SJCRH30 (cell line): ENCODE measurements at regions not wholly inside any gene's neighbourhood (a gene's known extent, or its start where the extent isn't known, plus 50 kb on each side); places are given as distances from the start of the nearest gene placed in this dataset.
"Not testable (repeated sequence)": the region's sequence is repeated elsewhere in the genome, so short reads cannot be mapped to it uniquely, and the experiment has no call there.

ENCODE experiments used
- DNase-seq, 2 experiments: peaks; one replicate each; pipeline ENCODE4 v3.0.0-alpha.2; 2015 to 2020
- H3K27ac ChIP-seq: fragments of 250-450 bp; sonication (Bioruptor Pico); 2 replicates; pipeline ENCODE4 v1.5.1; 2020; ENCODE audit warnings: mild to moderate bottlenecking, moderate library complexity
- H3K27me3 ChIP-seq: fragments of 250-450 bp; sonication (Bioruptor Pico); 2 replicates; pipeline ENCODE4 v1.5.1; 2020; ENCODE audit warnings: mild to moderate bottlenecking, moderate library complexity
- H3K36me3 ChIP-seq: fragments of 250-450 bp; sonication (Bioruptor Pico); 2 replicates; pipeline ENCODE4 v1.5.1; 2020; ENCODE audit warnings: mild to moderate bottlenecking, moderate library complexity
- H3K4me1 ChIP-seq: fragments of 250-450 bp; sonication (Bioruptor Pico); 2 replicates; pipeline ENCODE4 v1.5.1; 2020; ENCODE audit warnings: mild to moderate bottlenecking, moderate library complexity
- H3K4me3 ChIP-seq: fragments of 250-450 bp; sonication (Bioruptor Pico); 2 replicates; pipeline ENCODE4 v1.5.1; 2020; ENCODE audit warnings: mild to moderate bottlenecking, moderate library complexity
- H3K9me3 ChIP-seq: fragments of 250-450 bp; sonication (Bioruptor Pico); replicated peaks from 2 replicates; pipeline ENCODE4 v1.5.1; 2020; ENCODE audit warnings: mild to moderate bottlenecking, moderate library complexity

- H3K4me1 ChIP-seq, DNase-seq, H3K27me3 ChIP-seq, H3K27ac ChIP-seq, H3K4me3 ChIP-seq, H3K36me3 ChIP-seq, H3K9me3 ChIP-seq: not testable (repeated sequence)
These were observed 84.3 kb upstream of the FANCL start for GRCh38 chr2:58325296-58325895.

- no peak for DNase-seq
These were observed 78.4 kb upstream of the FANCL start for GRCh38 chr2:58319481-58319880.

GRCh38 chr2:58318949-58319348 lies 77.8 kb upstream of the FANCL start:
- H3K27ac ChIP-seq, H3K36me3 ChIP-seq, H3K9me3 ChIP-seq, H3K4me3 ChIP-seq, H3K4me1 ChIP-seq, DNase-seq, H3K27me3 ChIP-seq: not testable (repeated sequence)

More at GRCh38 chr2:58319481-58319880, 78.4 kb upstream of the FANCL start:
- H3K27ac ChIP-seq, result no peak overlapping the region
- H3K36me3 ChIP-seq, result no peaks in the 10 kb centered on the region
- no peaks in the 10 kb centered on the region for H3K4me1 ChIP-seq
- peaks cover 6% of the 10 kb centered on the region; the same call in 1 of the 2 replicates for H3K27me3 ChIP-seq
- no peaks in the 10 kb centered on the region for H3K9me3 ChIP-seq
- H3K4me3 ChIP-seq, result no peak overlapping the region

- DNase-seq, result peak in 1 of 2 experiments; percentile 15
- Histone ChIP-seq H3K36me3 (no peaks in the 10 kb centered on the region), H3K4me3 (no peak overlapping the region), H3K4me1 (no peaks in the 10 kb centered on the region), H3K9me3 (no peaks in the 10 kb centered on the region), H3K27me3 (no peaks in the 10 kb centered on the region), H3K27ac (no peak overlapping the region)
These were observed 72.8 kb upstream of the FANCL start for GRCh38 chr2:58313926-58314325.

- no peak overlapping the region for H3K27ac ChIP-seq
- no peaks in the 10 kb centered on the region for H3K9me3 ChIP-seq
- H3K36me3 ChIP-seq, result no peaks in the 10 kb centered on the region
- no peaks in the 10 kb centered on the region for H3K4me1 ChIP-seq
- no peak for DNase-seq
- H3K4me3 ChIP-seq, result no peak overlapping the region
- no peaks in the 10 kb centered on the region for H3K27me3 ChIP-seq
These were observed 67.3 kb upstream of the FANCL start for GRCh38 chr2:58308435-58308834.

GRCh38 chr2:58304843-58305242 lies 63.7 kb upstream of the FANCL start:
- no peaks in the 10 kb centered on the region; the same call in 1 of the 2 replicates for H3K27me3 ChIP-seq
- no peak overlapping the region for H3K4me3 ChIP-seq
- DNase-seq, result no peak
- H3K4me1 ChIP-seq, result no peaks in the 10 kb centered on the region
- no peak overlapping the region for H3K27ac ChIP-seq
- no peaks in the 10 kb centered on the region for H3K36me3 ChIP-seq
- no peaks in the 10 kb centered on the region for H3K9me3 ChIP-seq

GRCh38 chr2:58299123-58299522 lies 58.0 kb upstream of the FANCL start:
- Histone ChIP-seq H3K36me3 (no peaks in the 10 kb centered on the region), H3K4me1 (no peaks in the 10 kb centered on the region)

GRCh38 chr2:58293056-58293455 lies 51.9 kb upstream of the FANCL start:
- Histone ChIP-seq H3K9me3 (no peaks in the 10 kb centered on the region), H3K4me3 (no peak overlapping the region), H3K27ac (no peak overlapping the region), H3K36me3 (no peaks in the 10 kb centered on the region), H3K4me1 (peaks cover 17% of the 10 kb centered on the region), H3K27me3 (no peaks in the 10 kb centered on the region)
- no peak for DNase-seq

More at GRCh38 chr2:58299123-58299522, 58.0 kb upstream of the FANCL start:
- DNase-seq, result no peak
- H3K9me3 ChIP-seq, result no peaks in the 10 kb centered on the region
- H3K27me3 ChIP-seq, result no peaks in the 10 kb centered on the region; the same call in 1 of the 2 replicates
- no peak overlapping the region for H3K4me3 ChIP-seq
- no peak overlapping the region for H3K27ac ChIP-seq

GRCh38 chr2:58291726-58292438 lies 50.8 kb upstream of the FANCL start:
- no peaks in the 10 kb centered on the region for H3K9me3 ChIP-seq
- H3K4me3 ChIP-seq, result no peak overlapping the region
- peak overlapping the region; percentile 22 for H3K27ac ChIP-seq
- H3K36me3 ChIP-seq, result no peaks in the 10 kb centered on the region
- H3K27me3 ChIP-seq, result no peaks in the 10 kb centered on the region
- H3K4me1 ChIP-seq, result peaks cover 17% of the 10 kb centered on the region
- peak; percentile 5 to 76 for DNase-seq
